GM12892 (cell line): ENCODE measurements at regions not wholly inside any gene's neighbourhood (a gene's known extent, or its start where the extent isn't known, plus 50 kb on each side); places are given as distances from the start of the nearest gene placed in this dataset.

Source experiments
- DNase-seq: peaks from one replicate; pipeline ENCODE4 v3.0.0; 2011; ENCODE audit not compliant: insufficient read length
- FAIRE-seq: peaks from 2 replicates; lab custom pipeline; 2011; peaks lifted over from hg19 to GRCh38; lab: Jason Lieb, UNC
- POLR2A ChIP-seq: IDR thresholded peaks from 2 replicates; pipeline ENCODE4 v1.6.1; 2011; ENCODE audit warnings: low read depth, low read length, control low read depth
- POLR2AphosphoS5 ChIP-seq: IDR thresholded peaks from 2 replicates; pipeline ENCODE4 v1.6.1; 2011; ENCODE audit warnings: low read depth, low read length, control low read depth
- TAF1 ChIP-seq: IDR thresholded peaks from 2 replicates; pipeline ENCODE4 v1.6.1; 2011; ENCODE audit warnings: low read depth, mild to moderate bottlenecking, control low read depth, low read length, borderline replicate concordance

DNA sequence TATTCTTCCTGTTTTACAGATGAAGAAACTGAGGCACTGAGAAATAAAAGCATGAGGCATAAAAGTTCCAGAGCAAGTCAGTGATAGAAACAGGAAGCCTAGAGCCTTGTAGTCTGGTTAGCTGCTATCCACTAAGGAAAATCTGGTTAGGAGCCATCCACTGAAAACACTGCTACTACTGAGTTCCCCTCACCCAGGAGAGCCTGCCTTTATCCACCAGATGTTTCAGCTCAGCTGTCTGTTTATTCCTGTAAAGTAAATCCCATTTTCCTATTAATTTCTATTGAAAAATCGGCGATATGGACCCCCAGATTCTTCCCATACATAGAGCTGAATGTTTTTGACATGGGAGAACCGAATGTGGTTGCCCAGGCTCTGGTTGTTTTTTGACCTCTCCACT is 63.7 kb upstream of the LMO4 start:
- FAIRE-seq (no peak), DNase-seq (no peak)

DNA sequence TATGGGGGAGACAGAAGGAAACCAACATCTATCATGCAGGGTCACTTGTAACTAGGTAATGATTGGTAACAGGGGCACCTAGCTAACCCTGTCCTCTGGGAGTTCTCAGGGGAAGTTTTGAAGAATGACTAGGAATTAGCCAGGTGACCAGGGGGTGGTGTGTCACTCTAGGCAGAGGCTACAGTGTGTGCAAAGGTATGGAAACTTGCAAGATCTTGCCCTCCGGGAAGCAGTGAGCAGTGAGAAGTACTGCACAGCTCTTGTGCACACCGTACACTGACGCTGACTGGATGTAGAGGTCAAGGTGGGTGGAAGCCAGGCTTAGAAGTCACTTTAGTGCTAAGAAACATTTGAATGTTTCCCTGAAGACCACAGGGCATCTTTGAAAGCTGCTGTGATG is 62.9 kb upstream of the LMO4 start:
- TF ChIP-seq POLR2A (no peak), TAF1 (no peak), POLR2AphosphoS5 (no peak)
- no peak for FAIRE-seq
- DNase-seq = no peak

More for the DNA sequence above, 63.7 kb upstream of the LMO4 start:
- no peak for TF ChIP-seq POLR2AphosphoS5
- TF ChIP-seq TAF1 = no peak
- TF ChIP-seq POLR2A = no peak

DNA sequence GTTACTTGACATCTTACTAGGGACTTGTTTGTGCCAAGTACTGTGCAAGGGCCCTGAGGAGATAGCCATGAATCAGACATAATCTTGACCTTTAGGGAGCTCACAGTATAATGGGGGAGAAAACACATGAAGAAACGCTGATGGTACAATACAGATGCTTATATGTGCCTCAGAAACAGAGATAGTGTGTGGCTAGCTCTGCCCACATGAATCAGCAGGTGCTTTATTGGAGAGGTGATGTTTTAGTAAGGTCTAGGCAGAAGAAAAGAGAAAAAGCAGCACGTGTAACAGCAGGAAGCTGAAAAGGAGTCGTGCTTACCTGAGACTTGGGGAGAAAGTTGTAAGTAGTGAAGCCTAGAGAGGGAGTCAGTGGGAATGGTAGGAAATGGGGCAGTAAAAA is 60.6 kb upstream of the LMO4 start:
- FAIRE-seq (no peak), DNase-seq (no peak)
- TF ChIP-seq POLR2AphosphoS5 (no peak), POLR2A (no peak), TAF1 (no peak)

DNA sequence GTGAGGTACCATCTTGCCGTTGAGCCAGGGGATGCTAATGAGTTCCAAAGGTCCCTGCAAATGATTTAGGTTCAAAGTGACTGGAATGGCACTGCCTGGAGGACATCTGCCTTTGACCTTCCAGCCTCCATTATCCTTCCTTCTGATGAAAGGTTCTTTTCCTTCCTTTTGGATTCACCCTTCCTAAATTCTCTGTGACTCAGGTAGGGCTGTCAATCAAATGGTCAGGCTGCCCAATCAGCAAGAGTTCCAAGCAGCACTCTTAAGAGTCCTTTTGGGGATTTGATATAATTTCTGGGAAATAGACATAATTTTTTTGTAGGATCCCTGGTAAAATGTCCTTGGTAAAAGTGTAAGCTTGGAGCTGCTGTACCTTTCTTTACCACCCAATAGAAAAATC is 58.8 kb upstream of the LMO4 start:
- FAIRE-seq (no peak), DNase-seq (no peak)

DNA sequence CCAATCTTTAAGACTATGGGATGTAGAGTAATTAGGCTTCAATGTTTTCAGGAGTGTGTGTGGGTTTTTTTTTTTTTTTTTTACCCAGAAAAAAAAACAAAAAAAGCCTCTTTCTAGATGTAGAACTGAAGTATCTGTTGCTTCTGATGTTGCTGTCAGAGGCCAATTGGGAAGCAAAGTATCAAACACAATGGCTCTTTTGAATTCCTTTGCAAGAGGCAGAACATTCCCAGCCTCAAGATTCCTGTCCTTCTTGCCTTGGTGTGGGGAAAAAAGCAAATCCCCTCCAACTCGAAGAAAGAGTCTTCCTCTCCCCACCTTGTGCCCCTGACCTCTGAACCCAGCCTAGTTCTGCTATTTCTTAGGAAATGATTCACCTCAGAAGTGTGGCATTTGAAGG is 55.4 kb upstream of the LMO4 start:
- DNase-seq = no peak
- no peak for FAIRE-seq
- TF ChIP-seq POLR2AphosphoS5 = no peak
- no peak for TF ChIP-seq POLR2A
- TF ChIP-seq TAF1 = no peak

More for the DNA sequence above, 58.8 kb upstream of the LMO4 start:
- TF ChIP-seq POLR2AphosphoS5 = no peak

DNA sequence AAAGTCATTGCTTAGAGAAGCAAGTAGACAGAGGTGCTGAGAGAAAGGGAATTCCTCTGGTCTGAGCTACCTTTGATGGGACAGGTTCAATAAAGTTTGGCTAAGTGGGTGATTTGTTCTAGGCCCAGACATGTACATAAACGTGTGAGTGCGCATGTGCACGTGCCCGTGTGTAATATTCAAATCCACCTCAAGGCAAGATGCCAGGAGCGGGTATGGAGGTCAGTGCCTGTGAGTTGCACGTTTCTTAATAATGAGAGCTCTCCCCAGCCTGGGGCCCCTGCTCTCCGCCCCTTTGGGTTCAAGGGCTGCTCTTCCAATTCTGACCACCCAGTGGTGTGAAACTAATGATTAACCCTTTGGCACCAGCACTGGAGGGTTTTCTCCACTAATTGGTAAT is 53.8 kb upstream of the LMO4 start:
- FAIRE-seq (no peak), DNase-seq (no peak)
- TF ChIP-seq POLR2AphosphoS5 (no peak), POLR2A (no peak), TAF1 (no peak)

DNA sequence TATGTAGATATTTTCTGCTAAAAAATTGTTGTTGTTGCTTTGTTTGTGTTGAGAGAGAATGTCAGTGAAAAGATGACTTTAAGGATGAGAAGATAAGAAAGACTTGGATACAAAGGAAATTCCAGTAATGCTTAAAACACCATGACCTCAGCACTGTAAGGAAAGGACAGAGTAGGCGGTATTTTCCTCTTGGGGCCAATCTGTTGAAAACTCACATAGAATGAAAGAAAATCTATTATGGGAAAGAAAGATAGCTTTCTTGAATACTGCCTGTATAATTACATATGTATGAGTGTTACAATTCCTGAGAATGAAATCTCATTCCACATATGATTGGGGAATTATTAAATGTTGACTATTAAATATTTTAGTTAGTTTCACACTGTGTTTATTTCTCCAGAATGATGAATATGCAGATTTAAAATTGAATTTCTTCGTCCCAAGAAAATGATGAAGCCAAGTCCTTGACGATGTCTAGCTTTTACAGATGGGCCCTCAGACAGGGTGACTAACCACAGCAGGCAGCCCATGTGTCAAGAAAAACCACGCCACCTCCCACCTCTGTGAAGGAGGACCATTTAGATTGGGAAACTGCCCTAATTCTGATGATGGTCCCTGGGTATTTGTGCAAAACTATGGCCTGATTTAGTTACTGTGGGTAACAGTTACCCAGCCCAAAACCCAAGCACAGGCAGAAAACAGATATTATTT is 49.7 kb upstream of the LMO4 start:
- FAIRE-seq = no peak
- TF ChIP-seq POLR2AphosphoS5 (no peak), POLR2A (no peak), TAF1 (no peak)
- no peak for DNase-seq
